GM12891 (cell line): ENCODE measurements at regions not wholly inside any gene's neighbourhood (a gene's known extent, or its start where the extent isn't known, plus 50 kb on each side); places are given as distances from the start of the nearest gene placed in this dataset.

Experiments used
- POLR2A ChIP-seq: IDR thresholded peaks from 2 replicates; pipeline ENCODE4 v1.6.1; 2011; ENCODE audit warnings: low read depth, low read length, control low read depth
- POLR2AphosphoS5 ChIP-seq: IDR thresholded peaks from 2 replicates; pipeline ENCODE4 v1.6.1; 2011; ENCODE audit warnings: low read depth, low read length, control low read depth
- TAF1 ChIP-seq: IDR thresholded peaks from 2 replicates; pipeline ENCODE4 v1.6.1; 2011; ENCODE audit warnings: low read depth, low read length, control low read depth

GRCh38 chr9:73969936-73970335, 527.2 kb upstream of the RORB start:
- TF ChIP-seq TAF1 (no peak), POLR2A (no peak), POLR2AphosphoS5 (no peak)
